ENCODE measurements at regions not wholly inside any gene's neighbourhood (a gene's known extent, or its start where the extent isn't known, plus 50 kb on each side); places are given as distances from the start of the nearest gene placed in this dataset.

- TF ChIP-seq CTCF (IDR thresholded peaks at IDR 0.05) (no peak), EZH2 (IDR thresholded peaks at IDR 0.05; ENCODE audit: borderline replicate concordance, insufficient read depth, low read depth, low read length, poor library complexity, severe bottlenecking) (no peak)
These were observed 1356.7 kb downstream of the SI start for GRCh38 chr3:163721596-163721995.

Data from B cell (primary cell).